Kidney (tissue), 13 donors: ENCODE measurements at regions not wholly inside any gene's neighbourhood (a gene's known extent, or its start where the extent isn't known, plus 50 kb on each side); places are given as distances from the start of the nearest gene placed in this dataset.

Experiments used
- DNase-seq, 5 donors: peaks; one replicate each; pipeline ENCODE4 v3.0.0-alpha.2; 2013 to 2020
- FAIRE-seq: peaks from 2 replicates; lab custom pipeline; 2012; peaks lifted over from hg19 to GRCh38; lab: Jason Lieb, UNC
- H3K27ac ChIP-seq, 2 donors: one replicate each; pipeline ENCODE4 v1.7.0; 2013; ENCODE audit warnings: low read depth in 2 of 2, low read length in 2 of 2, inconsistent platforms in 1 of 2
- H3K27me3 ChIP-seq: one replicate; pipeline ENCODE4 v1.7.1; 2013; ENCODE audit warnings: low read length, inconsistent platforms; ENCODE audit not compliant: control insufficient read depth, insufficient read depth
- H3K36me3 ChIP-seq, 3 donors: one replicate each; pipeline versions ENCODE4 v1.7.0 to v1.7.1; 2013; ENCODE audit warnings: low read length in 3 of 3, control low read depth in 1 of 3, inconsistent platforms in 1 of 3; ENCODE audit not compliant: insufficient read depth in 3 of 3, control insufficient read depth in 2 of 3
- H3K4me1 ChIP-seq, 3 donors: one replicate each; pipeline versions ENCODE4 v1.7.0 to v1.7.1; 2013; ENCODE audit warnings: low read length in 3 of 3, inconsistent platforms in 1 of 3, low read depth in 1 of 3; ENCODE audit not compliant: control insufficient read depth in 2 of 3, insufficient read depth in 2 of 3
- H3K4me3 ChIP-seq, 3 donors: one replicate each; pipeline versions ENCODE4 v1.7.0 to v1.8.1; 2013; ENCODE audit warnings: low read length in 3 of 3, control low read depth in 1 of 3, inconsistent platforms in 1 of 3
- H3K9ac ChIP-seq, 3 donors: one replicate each; pipeline versions ENCODE4 v1.7.0 to v1.7.1; 2013; ENCODE audit warnings: low read length in 3 of 3, control low read depth in 1 of 3, inconsistent platforms in 1 of 3
- H3K9me3 ChIP-seq, 3 donors: one replicate each; pipeline versions ENCODE4 v1.7.0 to v1.7.1; 2013; ENCODE audit warnings: low read length in 3 of 3, control low read depth in 1 of 3, inconsistent platforms in 1 of 3; ENCODE audit not compliant: control insufficient read depth in 2 of 3, insufficient read depth in 1 of 3
- CTCF ChIP-seq: IDR thresholded peaks from 3 replicates; pipeline ENCODE4 v1.5.1; 2012; ENCODE audit warnings: mild to moderate bottlenecking, moderate library complexity, borderline replicate concordance; ENCODE audit not compliant: insufficient read depth; ENCODE audit errors: extremely low read depth
- intact Hi-C: fragments of 100-400 bp; cut with DNase I; formaldehyde crosslinking; loops from one replicate; pipeline ENCODE4 v1.11.1; 2022
- donor health status: control.
- donor health status: control.
- donor health status: control.
- donor health status: control.
- donor health status: control.
- donor health status: DM: yes; HTN: yes; CAD: no.
- donor health status: Normal renal cell carcinoma (clear cell type).

GRCh38 chr15:96266456-96266855, 64.0 kb upstream of the NR2F2 start:
- Histone ChIP-seq H3K9ac (no peak overlapping the region), H3K4me3 (no peak overlapping the region), H3K36me3 (peaks cover 0 to 2% (median 0%) of the 10 kb centered on the region in 3 donors), H3K4me1 (peaks cover 18 to 43% (median 20%) of the 10 kb centered on the region in 3 donors), H3K9me3 (no peaks in the 10 kb centered on the region), H3K27me3 (no peaks in the 10 kb centered on the region), H3K27ac (no peak overlapping the region)
- FAIRE-seq = no peak
- intact Hi-C loops = no loop called here
- no peak for TF ChIP-seq CTCF
- DNase-seq = no peak

- FAIRE-seq (no peak), DNase-seq (no peak)
- no peaks in the 10 kb centered on the region for H3K27me3 ChIP-seq
- H3K36me3 ChIP-seq = peaks cover 0 to 4% (median 0%) of the 10 kb centered on the region in 3 donors
- intact Hi-C loops = no loop called here
- no peak for TF ChIP-seq CTCF
- no peak overlapping the region for H3K27ac ChIP-seq
- no peaks in the 10 kb centered on the region for H3K9me3 ChIP-seq
- H3K4me3 ChIP-seq = no peak overlapping the region
- H3K9ac ChIP-seq = no peak overlapping the region
- peaks cover 17 to 38% (median 17%) of the 10 kb centered on the region in 3 donors for H3K4me1 ChIP-seq
Observed at GRCh38 chr15:96267463-96267862, 63.0 kb upstream of the NR2F2 start.

- Histone ChIP-seq H3K36me3 (peaks cover 0 to 4% (median under 1%) of the 10 kb centered on the region in 3 donors), H3K4me1 (peaks cover 9 to 27% (median 11%) of the 10 kb centered on the region in 3 donors), H3K27me3 (no peaks in the 10 kb centered on the region), H3K27ac (peak overlapping the region in 1 of 2 donors; percentile 14), H3K9me3 (no peaks in the 10 kb centered on the region), H3K4me3 (no peak overlapping the region), H3K9ac (no peak overlapping the region)
- no peak for TF ChIP-seq CTCF
- DNase-seq (peak in 2 of 5 donors; percentile 32 to 33), FAIRE-seq (no peak)
- intact Hi-C loops = no loop called here
Observed at GRCh38 chr15:96268442-96269204, 61.9 kb upstream of the NR2F2 start.
